ENCODE measurements at regions not wholly inside any gene's neighbourhood (a gene's known extent, or its start where the extent isn't known, plus 50 kb on each side); places are given as distances from the start of the nearest gene placed in this dataset.
"Not testable (repeated sequence)": the region's sequence is repeated elsewhere in the genome, so short reads cannot be mapped to it uniquely, and the experiment has no call there.

- Histone ChIP-seq H3K9ac (ENCODE audit: low read length) (no peak overlapping the region), H3K27ac (ENCODE audit: low read length, poor library complexity, severe bottlenecking) (no peak overlapping the region), H3K23ac (ENCODE audit: low read length in 2 of 2) (no peak overlapping the region), H3K14ac (ENCODE audit: low read length in 2 of 2) (no peak overlapping the region), H2BK15ac (ENCODE audit: low read depth, poor library complexity, severe bottlenecking) (no peak overlapping the region), H2BK12ac (ENCODE audit: low read length in 2 of 2) (no peak overlapping the region), H3K4me1 (ENCODE audit: control insufficient read depth, insufficient read depth, low read depth, low read length) (peaks cover 1% of the 10 kb centered on the region), H3K27me3 (ENCODE audit: control insufficient read depth in 1 of 2, insufficient read depth in 1 of 2, low read length in 2 of 2) (peaks cover 37 to 60% of the 10 kb centered on the region in 2 experiments), H2AK5ac (ENCODE audit: low read length, severe bottlenecking) (no peak overlapping the region), H3K79me1 (replicated peaks; ENCODE audit: low read length, poor library complexity, severe bottlenecking) (no peaks in the 10 kb centered on the region), H4K91ac (ENCODE audit: low read length) (no peak overlapping the region), H2AFZ (ENCODE audit: low read depth, low read length) (no peak overlapping the region), H4K8ac (ENCODE audit: low read length) (no peak overlapping the region), H3K9me3 (ENCODE audit: control insufficient read depth, low read length) (no peaks in the 10 kb centered on the region), H2BK5ac (ENCODE audit: low read depth, low read length, poor library complexity, severe bottlenecking) (no peak overlapping the region), H3K4me2 (ENCODE audit: low read length, poor library complexity, severe bottlenecking) (no peak overlapping the region), H2BK120ac (ENCODE audit: low read depth, low read length) (no peak overlapping the region), H3K4ac (ENCODE audit: low read depth in 1 of 2, low read length in 2 of 2) (no peak overlapping the region), H3K36me3 (ENCODE audit: control insufficient read depth in 1 of 2, insufficient read depth in 2 of 2, low read depth in 1 of 2, low read length in 2 of 2) (no peaks in the 10 kb centered on the region), H3K18ac (ENCODE audit: low read depth in 1 of 2, low read length in 2 of 2) (no peak overlapping the region), H3K4me3 (ENCODE audit: insufficient read depth in 1 of 2, low read depth in 1 of 2, low read length in 2 of 2) (no peak overlapping the region)
- WGBS, result 68% methylated on average over 5 of the region's 5 CpGs
- no peak for DNase-seq
These were observed 90.7 kb downstream of the GADD45G start for GRCh38 chr9:89695441-89695891.

- not testable (repeated sequence) for H3K18ac ChIP-seq (ENCODE audit: low read depth in 1 of 2, low read length in 2 of 2); H3K27ac ChIP-seq (ENCODE audit: low read length, poor library complexity, severe bottlenecking); H3K4me3 ChIP-seq (ENCODE audit: insufficient read depth in 1 of 2, low read depth in 1 of 2, low read length in 2 of 2); H2AFZ ChIP-seq (ENCODE audit: low read depth, low read length); H2BK15ac ChIP-seq (ENCODE audit: low read depth, poor library complexity, severe bottlenecking); H3K9me3 ChIP-seq (ENCODE audit: control insufficient read depth, low read length); H3K14ac ChIP-seq (ENCODE audit: low read length in 2 of 2); H2AK5ac ChIP-seq (ENCODE audit: low read length, severe bottlenecking); H3K4me2 ChIP-seq (ENCODE audit: low read length, poor library complexity, severe bottlenecking); DNase-seq; H2BK12ac ChIP-seq (ENCODE audit: low read length in 2 of 2); H3K9ac ChIP-seq (ENCODE audit: low read length); H2BK5ac ChIP-seq (ENCODE audit: low read depth, low read length, poor library complexity, severe bottlenecking); H3K4me1 ChIP-seq (ENCODE audit: control insufficient read depth, insufficient read depth, low read depth, low read length); H3K79me1 ChIP-seq (replicated peaks; ENCODE audit: low read length, poor library complexity, severe bottlenecking); H3K36me3 ChIP-seq (ENCODE audit: control insufficient read depth in 1 of 2, insufficient read depth in 2 of 2, low read depth in 1 of 2, low read length in 2 of 2); H4K91ac ChIP-seq (ENCODE audit: low read length); H4K8ac ChIP-seq (ENCODE audit: low read length); H2BK120ac ChIP-seq (ENCODE audit: low read depth, low read length); H3K4ac ChIP-seq (ENCODE audit: low read depth in 1 of 2, low read length in 2 of 2); H3K23ac ChIP-seq (ENCODE audit: low read length in 2 of 2)
- H3K27me3 ChIP-seq (ENCODE audit: control insufficient read depth in 1 of 2, insufficient read depth in 1 of 2, low read length in 2 of 2), result peaks cover 41 to 60% of the 10 kb centered on the region in 2 experiments
- 100% methylated on average over 6 of the region's 6 CpGs for WGBS
These were observed 91.2 kb downstream of the GADD45G start for GRCh38 chr9:89695979-89696378.

GRCh38 chr9:89696780-89697179 is 92.0 kb downstream of the GADD45G start:
- H2BK5ac ChIP-seq (ENCODE audit: low read depth, low read length, poor library complexity, severe bottlenecking), result no peak overlapping the region
- H3K18ac ChIP-seq (ENCODE audit: low read depth in 1 of 2, low read length in 2 of 2), result no peak overlapping the region
- H3K36me3 ChIP-seq (ENCODE audit: control insufficient read depth in 1 of 2, insufficient read depth in 2 of 2, low read depth in 1 of 2, low read length in 2 of 2), result no peaks in the 10 kb centered on the region
- H3K4me3 ChIP-seq (ENCODE audit: insufficient read depth in 1 of 2, low read depth in 1 of 2, low read length in 2 of 2), result no peak overlapping the region
- no peaks in the 10 kb centered on the region for H3K9me3 ChIP-seq (ENCODE audit: control insufficient read depth, low read length)
- H2BK120ac ChIP-seq (ENCODE audit: low read depth, low read length), result no peak overlapping the region
- H4K8ac ChIP-seq (ENCODE audit: low read length), result no peak overlapping the region
- no peak overlapping the region for H3K9ac ChIP-seq (ENCODE audit: low read length)
- H4K91ac ChIP-seq (ENCODE audit: low read length), result no peak overlapping the region
- H2BK15ac ChIP-seq (ENCODE audit: low read depth, poor library complexity, severe bottlenecking), result no peak overlapping the region
- H3K27me3 ChIP-seq (ENCODE audit: control insufficient read depth in 1 of 2, insufficient read depth in 1 of 2, low read length in 2 of 2), result peaks cover 49 to 68% of the 10 kb centered on the region in 2 experiments
- no peak overlapping the region for H3K14ac ChIP-seq (ENCODE audit: low read length in 2 of 2)
- no peak overlapping the region for H3K4ac ChIP-seq (ENCODE audit: low read depth in 1 of 2, low read length in 2 of 2)
- H3K23ac ChIP-seq (ENCODE audit: low read length in 2 of 2), result no peak overlapping the region
- no peaks in the 10 kb centered on the region for H3K79me1 ChIP-seq (replicated peaks; ENCODE audit: low read length, poor library complexity, severe bottlenecking)
- no peak overlapping the region for H2AK5ac ChIP-seq (ENCODE audit: low read length, severe bottlenecking)
- no peak for DNase-seq
- no peak overlapping the region for H3K27ac ChIP-seq (ENCODE audit: low read length, poor library complexity, severe bottlenecking)
- H2BK12ac ChIP-seq (ENCODE audit: low read length in 2 of 2), result no peak overlapping the region
- WGBS, result 96% methylated on average over 2 of the region's 2 CpGs
- no peak overlapping the region for H2AFZ ChIP-seq (ENCODE audit: low read depth, low read length)
- no peak overlapping the region for H3K4me2 ChIP-seq (ENCODE audit: low read length, poor library complexity, severe bottlenecking)
- H3K4me1 ChIP-seq (ENCODE audit: control insufficient read depth, insufficient read depth, low read depth, low read length), result peaks cover 1% of the 10 kb centered on the region

- no peaks in the 10 kb centered on the region for H3K9me3 ChIP-seq (ENCODE audit: control insufficient read depth, low read length)
- H4K91ac ChIP-seq (ENCODE audit: low read length), result no peak overlapping the region
- no peak overlapping the region for H3K4ac ChIP-seq (ENCODE audit: low read depth in 1 of 2, low read length in 2 of 2)
These were observed 92.7 kb downstream of the GADD45G start for GRCh38 chr9:89697553-89697952.

More at GRCh38 chr9:89697553-89697952, 92.7 kb downstream of the GADD45G start:
- Histone ChIP-seq H3K4me3 (ENCODE audit: insufficient read depth in 1 of 2, low read depth in 1 of 2, low read length in 2 of 2) (no peak overlapping the region), H3K18ac (ENCODE audit: low read depth in 1 of 2, low read length in 2 of 2) (no peak overlapping the region), H2BK5ac (ENCODE audit: low read depth, low read length, poor library complexity, severe bottlenecking) (no peak overlapping the region), H3K23ac (ENCODE audit: low read length in 2 of 2) (no peak overlapping the region), H3K36me3 (ENCODE audit: control insufficient read depth in 1 of 2, insufficient read depth in 2 of 2, low read depth in 1 of 2, low read length in 2 of 2) (no peaks in the 10 kb centered on the region), H3K14ac (ENCODE audit: low read length in 2 of 2) (no peak overlapping the region), H3K79me1 (replicated peaks; ENCODE audit: low read length, poor library complexity, severe bottlenecking) (no peaks in the 10 kb centered on the region), H3K27ac (ENCODE audit: low read length, poor library complexity, severe bottlenecking) (no peak overlapping the region), H2BK12ac (ENCODE audit: low read length in 2 of 2) (no peak overlapping the region), H2BK120ac (ENCODE audit: low read depth, low read length) (no peak overlapping the region), H3K4me1 (ENCODE audit: control insufficient read depth, insufficient read depth, low read depth, low read length) (peaks cover 1% of the 10 kb centered on the region), H4K8ac (ENCODE audit: low read length) (no peak overlapping the region), H3K27me3 (ENCODE audit: control insufficient read depth in 1 of 2, insufficient read depth in 1 of 2, low read length in 2 of 2) (peaks cover 52 to 69% of the 10 kb centered on the region in 2 experiments), H2BK15ac (ENCODE audit: low read depth, poor library complexity, severe bottlenecking) (no peak overlapping the region), H3K4me2 (ENCODE audit: low read length, poor library complexity, severe bottlenecking) (no peak overlapping the region), H3K9ac (ENCODE audit: low read length) (no peak overlapping the region), H2AFZ (ENCODE audit: low read depth, low read length) (no peak overlapping the region), H2AK5ac (ENCODE audit: low read length, severe bottlenecking) (no peak overlapping the region)
- 73% methylated on average over 3 of the region's 3 CpGs for WGBS
- no peak for DNase-seq
